ENCODE measurements at regions not wholly inside any gene's neighbourhood (a gene's known extent, or its start where the extent isn't known, plus 50 kb on each side); places are given as distances from the start of the nearest gene placed in this dataset.

- H3K14ac ChIP-seq (ENCODE audit: insufficient read depth, low read length) = no peak overlapping the region
- H3T11ph ChIP-seq (ENCODE audit: low read length) = no peak overlapping the region
- no peak overlapping the region for H3K23ac ChIP-seq (ENCODE audit: insufficient read length, low read depth, low read length)
- H2BK120ac ChIP-seq (ENCODE audit: low read depth, low read length, poor library complexity, severe bottlenecking) = no peak overlapping the region
- H3K79me1 ChIP-seq (ENCODE audit: insufficient read depth, low read depth, low read length, poor library complexity, severe bottlenecking) = no peaks in the 10 kb centered on the region
- DNase-seq = no peak
- H3K23me2 ChIP-seq (ENCODE audit: insufficient read length, low read depth, low read length, poor library complexity, severe bottlenecking) = no peaks in the 10 kb centered on the region
- no peak overlapping the region for H4K5ac ChIP-seq (ENCODE audit: insufficient read length, low read depth, low read length)
- no peak overlapping the region for H2BK5ac ChIP-seq (ENCODE audit: insufficient read length, low read length)
- no peaks in the 10 kb centered on the region for H4K20me1 ChIP-seq (ENCODE audit: control insufficient read depth, insufficient read depth, insufficient read length)
- no peaks in the 10 kb centered on the region for H3K79me2 ChIP-seq (ENCODE audit: insufficient read depth, low read length)
- no peak overlapping the region for H2AFZ ChIP-seq (ENCODE audit: low read length)
- H3K4me3 Mint-ChIP-seq = no peak overlapping the region
- no peak overlapping the region for H3K18ac ChIP-seq (ENCODE audit: insufficient read length, low read depth, low read length)
- no peaks in the 10 kb centered on the region; a peak in 1 of 4 replicates for H3K4me1 Mint-ChIP-seq
- no peaks in the 10 kb centered on the region for H3K27me3 ChIP-seq (ENCODE audit: insufficient read depth, low read length)
- H3K27ac ChIP-seq (ENCODE audit: insufficient read length, low read depth, low read length) = no peak overlapping the region
- H3K4ac ChIP-seq (ENCODE audit: low read depth, low read length) = no peak overlapping the region
- no peak overlapping the region for H3K27ac Mint-ChIP-seq
- WGBS (ENCODE audit: extremely low coverage, insufficient read length, low lambda C conversion rate) = no CpG with 5 or more reads among the region's 7 CpGs
- H3K27me3 Mint-ChIP-seq (ENCODE audit: low read depth) = peaks cover 2% of the 10 kb centered on the region; the same call in 1 of the 2 replicates
- no peaks in the 10 kb centered on the region for H3K9me3 ChIP-seq (ENCODE audit: control insufficient read depth, low read depth, low read length)
- no peak overlapping the region for H2BK20ac ChIP-seq (ENCODE audit: low read depth, low read length, poor library complexity, severe bottlenecking)
- TF ChIP-seq CTCF (conservative IDR thresholded peaks at IDR 0.05) = no peak
- H3K9ac ChIP-seq (ENCODE audit: extremely low read depth, insufficient read length, low read length) = no peak overlapping the region
- no peaks in the 10 kb centered on the region for H3K4me1 ChIP-seq (ENCODE audit: insufficient read depth, low read length)
- H3K56ac ChIP-seq (ENCODE audit: insufficient read length, low read depth, low read length) = no peak overlapping the region
- no peak overlapping the region for H2BK12ac ChIP-seq (ENCODE audit: insufficient read length, low read depth, low read length)
- H4K91ac ChIP-seq (ENCODE audit: insufficient read length, low read depth, low read length) = no peak overlapping the region
- H3K9me3 Mint-ChIP-seq = no peaks in the 10 kb centered on the region
- H2BK15ac ChIP-seq (ENCODE audit: low read depth, low read length) = no peak overlapping the region
- H2AK5ac ChIP-seq (ENCODE audit: insufficient read length, low read length) = no peak overlapping the region
- no peak overlapping the region for H4K8ac ChIP-seq (replicated peaks; ENCODE audit: insufficient read length, low read depth, low read length)
- H3K36me3 Mint-ChIP-seq (ENCODE audit: insufficient read depth in 1 of 3, low read depth in 3 of 3) = no peaks in the 10 kb centered on the region
- H3K4me2 ChIP-seq (ENCODE audit: insufficient read depth, insufficient read length, low read length) = no peak overlapping the region
Measured at GRCh38 chr16:79651363-79651762, 50.8 kb upstream of the MAF start.

Measured in H9 (cell line).